AG04449 (cell line): ENCODE measurements at regions not wholly inside any gene's neighbourhood (a gene's known extent, or its start where the extent isn't known, plus 50 kb on each side); places are given as distances from the start of the nearest gene placed in this dataset.

Experiments used
- CTCF ChIA-PET: fragments of 350-600 bp; formaldehyde crosslinking; extraction: SDS; loops from one replicate; lab custom pipeline; 2021; ENCODE audit warnings: antibody characterized with exemption; lab: Yijun Ruan, JAX
- POLR2A ChIA-PET: fragments of 400-600, 350-600 bp; formaldehyde crosslinking; extraction: SDS; loops from one replicate; lab custom pipeline; 2020; ENCODE audit warnings: antibody characterized with exemption, inconsistent platforms; lab: Yijun Ruan, JAX
- DNase-seq: peaks from one replicate; pipeline ENCODE4 v3.0.0-alpha.2; 2010; ENCODE audit warnings: low read depth, low spot score
- H3K4me3 ChIP-seq: 2 replicates; pipeline ENCODE4 v1.5.1; 2011; ENCODE audit warnings: low read depth, mild to moderate bottlenecking, control low read depth, low read length
- TF ChIP-seq, protein P1 (sequence below): IDR thresholded peaks from one replicate; pipeline ENCODE4 v1.5.1; 2011; ENCODE audit warnings: mild to moderate bottlenecking, moderate library complexity, low read length, control low read depth, inconsistent platforms; ENCODE audit not compliant: insufficient read depth; ENCODE audit errors: missing control alignments

DNA sequence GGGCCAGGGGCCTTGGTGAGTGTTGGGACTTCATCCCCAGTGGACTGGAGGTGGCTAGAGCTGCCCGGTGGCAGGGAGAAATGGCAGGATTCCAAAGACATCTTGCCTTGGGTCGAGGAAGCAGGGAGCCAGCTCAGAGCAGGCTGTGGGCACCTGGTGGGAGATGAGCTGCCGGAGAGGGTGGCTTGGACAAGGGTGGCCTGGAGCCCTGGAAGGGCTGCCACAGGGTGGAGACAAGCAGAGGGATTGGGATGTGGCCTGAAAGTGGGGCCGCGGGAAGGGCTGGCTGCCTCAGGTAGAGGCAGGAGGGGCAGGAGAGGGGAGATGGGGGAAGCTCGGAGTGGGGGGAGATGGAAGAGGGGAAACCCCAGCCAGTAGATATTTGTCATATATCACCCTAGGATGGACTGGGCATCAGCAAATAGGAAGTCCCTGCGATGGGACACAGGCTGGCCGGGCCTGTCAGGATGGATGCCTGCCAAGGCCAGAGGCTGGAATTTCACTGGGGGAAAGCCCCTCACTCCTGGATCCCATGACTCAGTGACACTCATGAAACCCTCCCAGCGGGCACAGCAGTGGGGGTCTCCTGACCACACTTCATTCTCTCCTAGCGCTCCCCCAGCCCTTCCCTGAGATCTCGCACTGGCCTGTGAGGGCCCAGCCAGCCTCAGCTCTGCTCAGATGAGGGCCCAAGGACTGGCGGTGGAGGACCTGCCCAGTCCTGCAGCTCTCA is 72.0 kb upstream of the SHISAL1 start:
- TF ChIP-seq, protein P1, sequence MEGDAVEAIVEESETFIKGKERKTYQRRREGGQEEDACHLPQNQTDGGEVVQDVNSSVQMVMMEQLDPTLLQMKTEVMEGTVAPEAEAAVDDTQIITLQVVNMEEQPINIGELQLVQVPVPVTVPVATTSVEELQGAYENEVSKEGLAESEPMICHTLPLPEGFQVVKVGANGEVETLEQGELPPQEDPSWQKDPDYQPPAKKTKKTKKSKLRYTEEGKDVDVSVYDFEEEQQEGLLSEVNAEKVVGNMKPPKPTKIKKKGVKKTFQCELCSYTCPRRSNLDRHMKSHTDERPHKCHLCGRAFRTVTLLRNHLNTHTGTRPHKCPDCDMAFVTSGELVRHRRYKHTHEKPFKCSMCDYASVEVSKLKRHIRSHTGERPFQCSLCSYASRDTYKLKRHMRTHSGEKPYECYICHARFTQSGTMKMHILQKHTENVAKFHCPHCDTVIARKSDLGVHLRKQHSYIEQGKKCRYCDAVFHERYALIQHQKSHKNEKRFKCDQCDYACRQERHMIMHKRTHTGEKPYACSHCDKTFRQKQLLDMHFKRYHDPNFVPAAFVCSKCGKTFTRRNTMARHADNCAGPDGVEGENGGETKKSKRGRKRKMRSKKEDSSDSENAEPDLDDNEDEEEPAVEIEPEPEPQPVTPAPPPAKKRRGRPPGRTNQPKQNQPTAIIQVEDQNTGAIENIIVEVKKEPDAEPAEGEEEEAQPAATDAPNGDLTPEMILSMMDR: no peak
- DNase-seq: no peak
- CTCF ChIA-PET: no interaction called here
- H3K4me3 ChIP-seq: no peak overlapping the region
- POLR2A ChIA-PET: no interaction called here

DNA sequence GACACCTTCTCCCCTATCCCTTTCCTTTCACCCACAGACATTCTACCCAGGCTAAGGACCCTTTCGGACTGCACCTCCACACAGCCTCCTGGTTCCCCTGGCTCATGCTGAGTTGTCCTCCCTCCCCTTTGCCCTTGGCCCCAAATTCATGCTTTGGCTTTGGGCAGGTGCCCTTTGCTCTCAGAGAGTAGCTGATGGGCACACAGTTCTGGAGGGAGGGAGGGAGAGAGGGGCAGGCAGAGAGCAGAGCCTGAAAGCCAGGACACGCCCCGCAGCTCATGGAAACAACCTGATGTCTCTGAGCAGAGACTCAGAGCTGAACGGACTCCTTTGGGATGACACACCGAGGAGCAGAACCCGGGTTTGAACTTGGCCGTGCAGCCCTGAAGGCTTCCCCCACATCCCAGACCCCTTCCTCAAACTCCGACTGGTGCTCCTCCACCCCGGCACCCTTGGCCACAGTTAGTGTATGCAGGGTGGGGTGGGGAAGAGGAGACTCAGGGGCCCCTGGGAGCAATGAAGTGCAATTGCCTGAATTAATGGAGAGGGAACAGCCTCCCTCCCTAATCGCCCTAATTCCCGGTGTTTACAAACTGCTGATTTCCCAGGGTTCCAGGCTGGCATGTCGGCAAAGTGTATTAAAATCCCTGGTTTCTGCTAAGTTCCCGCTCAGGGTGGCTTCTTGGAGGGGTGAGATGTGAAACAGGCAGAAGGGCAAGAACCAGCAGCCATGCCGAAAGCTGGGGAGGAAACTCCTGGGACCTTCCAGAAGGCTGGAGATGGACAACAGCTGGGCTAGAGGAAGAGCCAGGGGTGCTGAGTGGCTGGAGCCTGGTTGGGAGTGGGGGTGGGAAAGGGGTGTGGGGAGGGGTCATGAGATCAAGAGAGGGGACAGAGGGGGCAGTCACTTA is 71.2 kb upstream of the SHISAL1 start:
- CTCF ChIA-PET: no interaction called here
- POLR2A ChIA-PET: no interaction called here
- no peak for DNase-seq
- TF ChIP-seq, protein P1: no peak
- no peak overlapping the region for H3K4me3 ChIP-seq

DNA sequence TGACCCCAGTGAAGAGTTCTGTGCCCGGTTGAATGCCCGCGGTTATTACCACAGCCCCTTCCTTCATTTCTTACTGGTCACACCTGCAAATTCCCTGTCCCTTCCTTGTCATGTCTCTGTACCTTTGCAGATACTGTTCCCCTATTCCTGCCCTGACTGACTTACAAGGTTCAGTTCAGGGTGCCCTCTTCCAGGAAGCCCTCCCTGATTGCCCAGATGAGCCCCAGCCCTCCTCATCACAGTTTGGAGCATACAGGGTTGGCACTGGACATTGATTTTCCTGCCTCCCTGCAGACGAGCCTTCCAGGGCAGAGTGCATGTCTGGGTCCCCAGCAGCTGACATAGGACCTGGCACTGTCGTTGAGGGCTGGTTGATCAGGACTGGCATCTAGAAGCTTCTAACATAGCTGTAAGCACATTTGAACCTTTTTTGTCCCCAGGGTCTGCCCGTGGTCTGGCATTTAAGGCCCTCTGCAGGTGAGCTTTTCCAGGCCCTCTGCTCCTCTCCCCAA is 70.4 kb upstream of the SHISAL1 start:
- no peak for DNase-seq
- ChIA-PET CTCF (no interaction called here), POLR2A (no interaction called here)
- no peak overlapping the region for H3K4me3 ChIP-seq
- TF ChIP-seq, protein P1: no peak

DNA sequence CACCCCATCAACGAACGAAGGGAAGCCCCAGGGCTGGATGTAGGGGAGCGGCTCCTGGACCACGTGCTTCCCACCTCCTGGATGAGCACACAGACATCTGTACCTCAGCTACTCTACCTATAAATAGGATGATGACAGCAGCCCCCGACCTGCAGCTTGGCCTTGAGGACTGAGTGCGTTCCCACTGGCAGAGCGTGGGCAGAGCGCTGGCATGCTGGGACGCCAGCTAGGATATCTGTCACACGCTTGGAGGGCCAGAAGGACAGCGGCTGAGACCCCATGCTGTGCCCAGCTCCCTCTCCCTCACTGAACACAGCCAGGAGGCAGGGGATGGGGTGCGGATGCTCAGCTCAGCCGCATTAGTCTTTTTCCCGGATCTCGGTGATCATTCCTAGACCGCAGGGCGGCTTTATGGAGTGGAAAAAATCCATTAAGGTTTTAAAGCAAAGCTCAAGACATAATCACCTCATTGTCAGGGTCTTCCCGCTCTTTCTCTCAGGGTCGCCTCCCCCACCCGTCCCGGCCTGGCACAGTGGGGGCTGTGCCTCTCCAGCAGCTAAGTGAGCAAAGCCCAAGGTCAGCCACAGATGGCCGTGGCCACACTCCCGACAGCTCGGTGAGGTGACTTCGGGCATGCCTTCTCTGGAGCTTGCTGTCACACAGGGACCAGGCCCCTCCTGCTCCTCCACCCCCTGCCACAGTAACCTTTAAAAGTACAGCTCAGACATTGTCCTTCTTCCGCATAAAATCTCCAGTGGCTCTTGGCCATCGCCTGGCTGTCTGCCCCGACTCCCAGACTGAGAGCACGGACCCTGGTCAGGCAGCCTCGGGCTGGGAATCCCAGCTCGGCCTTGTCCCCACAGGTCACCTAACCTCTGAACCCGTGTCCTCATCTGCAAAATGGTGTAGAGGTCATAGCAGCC is 69.6 kb upstream of the SHISAL1 start:
- no peak for DNase-seq
- TF ChIP-seq, protein P1: no peak
- ChIA-PET CTCF (no interaction called here), POLR2A (no interaction called here)
- H3K4me3 ChIP-seq: no peak overlapping the region

DNA sequence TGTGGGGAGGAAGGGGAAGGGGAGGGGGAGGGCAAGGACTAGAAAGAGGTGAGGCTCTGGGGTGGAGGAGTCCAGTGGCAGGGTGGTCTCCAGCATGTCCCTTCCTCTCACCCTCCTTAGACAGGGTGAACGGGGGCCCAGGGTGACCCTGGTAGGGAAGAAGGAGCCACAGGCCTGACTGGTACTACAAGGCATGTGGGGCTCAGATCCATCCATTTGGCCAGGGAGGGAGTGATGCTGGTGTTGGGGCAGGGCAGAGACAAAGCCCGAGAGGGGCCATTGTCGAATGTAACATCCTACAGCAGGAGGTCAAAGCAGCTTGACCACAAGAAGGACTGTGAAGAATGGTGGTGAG is 69.0 kb upstream of the SHISAL1 start:
- H3K4me3 ChIP-seq: no peak overlapping the region
- DNase-seq: no peak
- TF ChIP-seq, protein P1: no peak
- ChIA-PET POLR2A (no interaction called here), CTCF (no interaction called here)
